Upper lobe of left lung (tissue), 6 donors: ENCODE measurements at regions not wholly inside any gene's neighbourhood (a gene's known extent, or its start where the extent isn't known, plus 50 kb on each side); places are given as distances from the start of the nearest gene placed in this dataset.
"Not testable (repeated sequence)": the region's sequence is repeated elsewhere in the genome, so short reads cannot be mapped to it uniquely, and the experiment has no call there.

Experiments
- ATAC-seq, 2 donors: fragments of 200-7000 bp; cut with Tn5 transposase; one replicate each; pipeline ENCODE4 v1.9.1; 2022; ENCODE audit warnings: mild to moderate bottlenecking in 2 of 2, moderate library complexity in 2 of 2; ENCODE audit not compliant: low FRiP score in 2 of 2
- DNase-seq, 2 donors: peaks; one replicate each; pipeline ENCODE4 v3.0.0-alpha.2; 2019 to 2020
- H3K27ac ChIP-seq, 4 donors: fragments of 200-600 bp; sonication (generic); one replicate each; pipeline ENCODE4 v1.5.1; 2016 to 2019
- H3K27me3 ChIP-seq, 4 donors: fragments of 200-600 bp; sonication (generic); one replicate each; pipeline ENCODE4 v1.5.1; 2017 to 2019
- H3K36me3 ChIP-seq, 4 donors: fragments of 200-600 bp; sonication (generic); one replicate each; pipeline ENCODE4 v1.5.1; 2016 to 2019
- H3K4me1 ChIP-seq, 4 donors: fragments of 200-600 bp; sonication (generic); one replicate each; pipeline ENCODE4 v1.5.1; 2018 to 2019
- H3K4me3 ChIP-seq, 4 donors: fragments of 200-600 bp; sonication (generic); one replicate each; pipeline ENCODE4 v1.5.1; 2017 to 2019; ENCODE audit warnings: mild to moderate bottlenecking in 2 of 4, moderate library complexity in 1 of 4
- H3K9me3 ChIP-seq, 4 donors: fragments of 200-600 bp; sonication (generic); one replicate each; pipeline ENCODE4 v1.5.1; 2018 to 2019
- EP300 ChIP-seq, 4 donors: sonication (generic); formaldehyde crosslinking; IDR thresholded peaks; one replicate each; pipeline ENCODE4 v1.5.1; 2017; ENCODE audit warnings: antibody characterized with exemption in 4 of 4, control low read depth in 2 of 4
- POLR2A ChIP-seq, 4 donors: fragments of 450-650 bp; IDR thresholded peaks; one replicate each; pipeline ENCODE4 v1.5.1; 2016 to 2017; ENCODE audit warnings: antibody characterized with exemption in 4 of 4, mild to moderate bottlenecking in 2 of 4
- POLR2AphosphoS5 ChIP-seq, 2 donors: sonication (generic); formaldehyde crosslinking; IDR thresholded peaks; one replicate each; pipeline ENCODE4 v1.5.1; 2017; ENCODE audit warnings: antibody characterized with exemption in 2 of 2
- WGBS, 2 donors: methylation state at CpG; one replicate each; pipeline ENCODE4 v1.1.5; 2017 to 2018; 5-methylcytosine and 5-hydroxymethylcytosine counted together
- TF ChIP-seq, protein P1 (sequence below), 6 experiments: fragments of 450-650 bp in 4 of 6; fragments of 200-600 bp in 2 of 6; sonication (generic) in 2 of 6; IDR thresholded peaks; one replicate each; pipeline ENCODE4 v1.5.1; 2016 to 2019; ENCODE audit warnings: antibody characterized with exemption in 6 of 6
- donor health status: DM: no; HTN: no; CAD: no; lungs with moderate emphysema.
- donor health status: DM: no; HTN: yes; CAD: no; lungs with severe emphysema.

DNA sequence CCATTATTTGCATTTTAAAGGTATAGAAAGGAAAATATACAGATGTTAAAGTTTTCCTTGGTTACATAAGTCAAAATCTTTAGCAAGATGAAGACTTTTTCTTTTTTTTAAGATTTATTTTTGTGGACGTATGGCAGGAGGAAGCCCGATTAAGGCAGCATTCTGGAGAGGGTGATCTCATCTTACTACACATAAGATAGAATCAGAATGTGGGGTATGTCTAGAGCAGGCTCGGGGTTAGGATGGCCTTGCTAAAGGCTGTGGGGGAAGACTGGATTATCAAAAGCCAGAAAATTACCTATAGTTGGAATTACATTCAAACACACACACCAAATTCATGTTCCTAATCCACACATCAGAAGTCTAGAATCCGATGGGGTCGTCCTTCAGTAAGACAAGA lies 79.6 kb upstream of the OTOGL start:
- no peaks in the 10 kb centered on the region for H3K4me1 ChIP-seq
- TF ChIP-seq, protein P1, sequence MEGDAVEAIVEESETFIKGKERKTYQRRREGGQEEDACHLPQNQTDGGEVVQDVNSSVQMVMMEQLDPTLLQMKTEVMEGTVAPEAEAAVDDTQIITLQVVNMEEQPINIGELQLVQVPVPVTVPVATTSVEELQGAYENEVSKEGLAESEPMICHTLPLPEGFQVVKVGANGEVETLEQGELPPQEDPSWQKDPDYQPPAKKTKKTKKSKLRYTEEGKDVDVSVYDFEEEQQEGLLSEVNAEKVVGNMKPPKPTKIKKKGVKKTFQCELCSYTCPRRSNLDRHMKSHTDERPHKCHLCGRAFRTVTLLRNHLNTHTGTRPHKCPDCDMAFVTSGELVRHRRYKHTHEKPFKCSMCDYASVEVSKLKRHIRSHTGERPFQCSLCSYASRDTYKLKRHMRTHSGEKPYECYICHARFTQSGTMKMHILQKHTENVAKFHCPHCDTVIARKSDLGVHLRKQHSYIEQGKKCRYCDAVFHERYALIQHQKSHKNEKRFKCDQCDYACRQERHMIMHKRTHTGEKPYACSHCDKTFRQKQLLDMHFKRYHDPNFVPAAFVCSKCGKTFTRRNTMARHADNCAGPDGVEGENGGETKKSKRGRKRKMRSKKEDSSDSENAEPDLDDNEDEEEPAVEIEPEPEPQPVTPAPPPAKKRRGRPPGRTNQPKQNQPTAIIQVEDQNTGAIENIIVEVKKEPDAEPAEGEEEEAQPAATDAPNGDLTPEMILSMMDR (IDR thresholded peaks at IDR 0.05): no peak
- no peak for TF ChIP-seq POLR2AphosphoS5 (IDR thresholded peaks at IDR 0.05)
- TF ChIP-seq EP300 (IDR thresholded peaks at IDR 0.05): no peak
- TF ChIP-seq POLR2A (IDR thresholded peaks at IDR 0.05): no peak
- ATAC-seq: no peak
- H3K27ac ChIP-seq: no peak overlapping the region
- H3K27me3 ChIP-seq: no peaks in the 10 kb centered on the region
- 91 to 94% methylated on average over 5 of the region's 5 CpGs for WGBS, 2 donors
- DNase-seq: no peak
- H3K36me3 ChIP-seq: no peaks in the 10 kb centered on the region
- H3K4me3 ChIP-seq: no peak overlapping the region
- no peaks in the 10 kb centered on the region for H3K9me3 ChIP-seq

DNA sequence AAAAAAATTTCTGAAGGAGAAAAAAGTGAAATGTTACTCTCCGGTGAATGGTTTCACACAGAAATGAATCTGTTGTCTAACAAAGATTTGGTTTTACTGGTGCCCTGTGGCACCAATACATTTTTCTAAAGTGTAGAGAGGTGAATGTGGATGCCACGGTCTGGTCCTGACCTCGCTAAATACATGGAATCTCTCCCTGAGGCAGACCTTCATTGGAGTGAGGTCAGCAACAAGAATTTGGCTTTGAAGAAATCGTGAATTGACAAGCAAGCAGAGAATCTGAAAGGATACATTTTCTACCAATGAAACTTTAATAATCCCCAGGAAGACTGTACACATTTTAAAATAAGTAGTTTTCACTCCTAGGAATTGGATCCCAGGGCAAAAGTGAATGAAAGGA lies 81.2 kb upstream of the OTOGL start:
- no peak for ATAC-seq
- no peaks in the 10 kb centered on the region for H3K4me1 ChIP-seq
- no peak overlapping the region for H3K27ac ChIP-seq
- H3K27me3 ChIP-seq: no peaks in the 10 kb centered on the region
- no peak for TF ChIP-seq POLR2A (IDR thresholded peaks at IDR 0.05)
- no peak for TF ChIP-seq EP300 (IDR thresholded peaks at IDR 0.05)
- no peak for TF ChIP-seq POLR2AphosphoS5 (IDR thresholded peaks at IDR 0.05)
- TF ChIP-seq, protein P1 (IDR thresholded peaks at IDR 0.05): no peak
- H3K36me3 ChIP-seq: no peaks in the 10 kb centered on the region
- no peak overlapping the region for H3K4me3 ChIP-seq
- no peak for DNase-seq
- no peaks in the 10 kb centered on the region for H3K9me3 ChIP-seq
- 76 to 82% methylated on average over 4 of the region's 4 CpGs for WGBS, 2 donors

DNA sequence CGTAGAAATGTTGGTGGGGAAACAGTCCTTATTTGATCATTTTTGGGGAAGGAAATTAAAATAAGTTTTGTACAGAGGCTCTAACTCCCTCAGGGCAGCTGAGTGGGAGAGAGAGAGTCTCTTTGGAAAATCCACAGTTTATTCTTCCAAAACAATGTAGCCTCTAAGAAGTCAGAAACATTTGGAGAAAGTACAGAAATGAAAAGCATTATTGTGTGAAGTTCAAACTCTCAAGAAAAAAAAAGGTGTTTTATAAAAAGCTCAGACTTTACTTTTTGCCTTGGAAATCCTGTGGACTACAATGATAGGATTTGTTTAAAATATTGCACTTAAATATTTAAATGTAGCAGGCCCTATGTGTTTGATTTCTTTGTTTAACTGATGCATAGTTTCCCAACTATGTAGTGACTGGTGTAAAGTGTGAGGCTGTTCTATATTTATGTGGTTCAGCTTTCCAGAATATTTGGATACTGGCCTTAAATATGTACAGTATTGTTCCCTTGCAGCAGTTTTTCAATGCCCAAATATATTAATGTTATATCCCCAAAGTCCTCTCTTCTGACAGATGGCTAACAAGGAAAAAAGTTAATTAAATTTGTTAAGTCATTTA lies 82.0 kb upstream of the OTOGL start:
- H3K27me3 ChIP-seq: no peaks in the 10 kb centered on the region
- H3K4me1 ChIP-seq: no peaks in the 10 kb centered on the region
- 67 to 82% methylated on average over 1 of the region's 1 CpG for WGBS, 2 donors
- DNase-seq (no peak), ATAC-seq (no peak)
- H3K4me3 ChIP-seq: no peak overlapping the region
- H3K9me3 ChIP-seq: no peaks in the 10 kb centered on the region
- TF ChIP-seq, protein P1 (IDR thresholded peaks at IDR 0.05): no peak
- no peak for TF ChIP-seq EP300 (IDR thresholded peaks at IDR 0.05)
- no peak for TF ChIP-seq POLR2AphosphoS5 (IDR thresholded peaks at IDR 0.05)
- no peak for TF ChIP-seq POLR2A (IDR thresholded peaks at IDR 0.05)
- H3K27ac ChIP-seq: no peak overlapping the region
- H3K36me3 ChIP-seq: no peaks in the 10 kb centered on the region

DNA sequence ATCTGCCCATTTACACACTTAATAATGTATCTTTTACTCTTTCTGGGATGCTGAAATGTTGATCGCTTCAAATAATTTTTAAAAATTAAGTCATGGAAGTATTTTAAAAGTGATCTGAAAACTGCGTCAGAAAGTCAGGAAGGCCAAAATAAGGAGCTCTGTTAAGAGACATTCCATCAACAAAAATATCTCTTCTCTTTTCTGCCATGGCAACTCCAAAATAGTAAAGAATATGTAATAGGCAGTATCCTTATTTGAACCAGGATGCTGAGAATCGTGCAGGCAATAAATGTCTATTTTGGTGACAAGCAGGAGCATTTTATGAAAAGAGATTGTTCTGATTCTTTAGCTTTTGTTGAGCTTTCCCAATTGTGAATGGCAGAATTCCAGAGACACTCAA lies 81.8 kb upstream of the PPP1R12A start:
- ATAC-seq: no peak
- Histone ChIP-seq H3K4me3 (no peak overlapping the region), H3K4me1 (no peaks in the 10 kb centered on the region), H3K9me3 (no peaks in the 10 kb centered on the region), H3K36me3 (no peaks in the 10 kb centered on the region), H3K27ac (no peak overlapping the region), H3K27me3 (no peaks in the 10 kb centered on the region)
- TF ChIP-seq, protein P1 (IDR thresholded peaks at IDR 0.05): no peak
- no peak for TF ChIP-seq EP300 (IDR thresholded peaks at IDR 0.05)
- TF ChIP-seq POLR2AphosphoS5 (IDR thresholded peaks at IDR 0.05): no peak
- TF ChIP-seq POLR2A (IDR thresholded peaks at IDR 0.05): no peak
- DNase-seq: no peak
- 74 to 75% methylated on average over 3 of the region's 3 CpGs for WGBS, 2 donors

DNA sequence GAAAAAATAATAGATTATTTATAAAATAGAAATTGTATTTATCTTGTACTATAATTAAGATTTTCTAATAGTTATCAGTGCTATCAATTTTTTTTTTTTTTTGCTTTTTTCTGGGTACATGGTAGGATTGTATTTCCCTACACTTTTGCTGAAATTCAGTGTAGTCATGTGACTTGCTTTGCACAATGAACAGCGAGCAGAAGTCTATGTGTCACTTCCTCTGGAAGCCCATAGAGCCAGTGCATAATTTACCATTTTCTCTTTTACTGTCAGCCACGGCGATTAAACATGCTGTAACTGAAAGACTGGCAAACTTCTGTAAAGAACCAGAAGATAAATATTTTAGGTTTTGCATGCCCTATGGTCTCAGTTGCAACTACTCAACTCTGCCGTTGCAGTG lies 80.8 kb upstream of the PPP1R12A start:
- Histone ChIP-seq H3K27ac (no peak overlapping the region), H3K27me3 (no peaks in the 10 kb centered on the region), H3K9me3 (no peaks in the 10 kb centered on the region), H3K4me1 (no peaks in the 10 kb centered on the region), H3K36me3 (no peaks in the 10 kb centered on the region), H3K4me3 (no peak overlapping the region)
- 83 to 88% methylated on average over 4 of the region's 4 CpGs for WGBS, 2 donors
- DNase-seq (no peak), ATAC-seq (no peak)
- no peak for TF ChIP-seq EP300 (IDR thresholded peaks at IDR 0.05)
- TF ChIP-seq POLR2AphosphoS5 (IDR thresholded peaks at IDR 0.05): no peak
- TF ChIP-seq, protein P1 (IDR thresholded peaks at IDR 0.05): no peak
- TF ChIP-seq POLR2A (IDR thresholded peaks at IDR 0.05): no peak

DNA sequence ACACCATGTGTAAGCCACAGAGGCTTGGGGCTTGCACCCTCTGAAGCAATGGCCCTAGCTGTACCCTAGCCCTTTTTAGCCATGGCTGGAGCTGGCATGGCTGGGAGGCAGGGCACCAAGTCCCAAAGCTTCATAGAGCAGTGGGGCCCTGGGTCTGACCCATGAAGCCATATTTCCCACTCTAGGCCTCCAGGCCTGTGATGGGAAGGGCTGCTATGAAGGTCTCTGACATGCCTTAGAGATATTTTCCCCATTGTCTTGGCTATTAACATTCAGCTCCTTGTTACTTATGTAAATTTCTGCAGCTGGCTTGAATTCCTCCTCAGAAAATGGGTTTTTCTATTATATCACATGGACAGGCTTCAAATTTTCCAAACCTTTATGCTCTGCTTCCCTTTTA lies 68.8 kb upstream of the PPP1R12A start:
- H3K36me3 ChIP-seq, H3K4me1 ChIP-seq: not testable (repeated sequence)
- ATAC-seq: peak in 1 of 2 donors; percentile 11

More for the DNA sequence above, 68.8 kb upstream of the PPP1R12A start:
- H3K27me3 ChIP-seq, H3K9me3 ChIP-seq, DNase-seq, H3K4me3 ChIP-seq, H3K27ac ChIP-seq: not testable (repeated sequence)
